Progenitor cell of endocrine pancreas (in vitro differentiated cells): ENCODE measurements at regions not wholly inside any gene's neighbourhood (a gene's known extent, or its start where the extent isn't known, plus 50 kb on each side); places are given as distances from the start of the nearest gene placed in this dataset.

Experiments used
- DNase-seq: peaks from one replicate; pipeline ENCODE4 v3.0.0; 2021; ENCODE audit warnings: low spot score; ENCODE audit not compliant: unreplicated experiment
- H3K27ac Mint-ChIP-seq: 2 replicates; pipeline ENCODE4 v1.8.0; 2021; ENCODE audit warnings: mild to moderate bottlenecking, moderate library complexity, mixed read lengths
- H3K27me3 Mint-ChIP-seq: 2 replicates; pipeline ENCODE4 v1.8.0; 2021; ENCODE audit warnings: mixed read lengths
- H3K36me3 Mint-ChIP-seq: 2 replicates; pipeline ENCODE4 v1.8.0; 2022; ENCODE audit warnings: mixed read lengths; ENCODE audit not compliant: insufficient read depth
- H3K4me1 Mint-ChIP-seq: 2 replicates; pipeline ENCODE4 v1.8.0; 2021; ENCODE audit warnings: low read depth, mixed read lengths
- H3K4me3 Mint-ChIP-seq: 2 replicates; pipeline ENCODE4 v1.8.0; 2021; ENCODE audit warnings: low read depth, mild to moderate bottlenecking, moderate library complexity, mixed read lengths
- H3K9me3 Mint-ChIP-seq: 2 replicates; pipeline ENCODE4 v1.8.0; 2021; ENCODE audit warnings: low read depth, mixed read lengths
- TF ChIP-seq, protein P1 (sequence below): fragments of 200-600 bp; sonication (generic); IDR thresholded peaks from one replicate; pipeline ENCODE4 v1.5.0; 2021; ENCODE audit warnings: antibody characterized with exemption, mild to moderate bottlenecking; ENCODE audit not compliant: unreplicated experiment

- Mint-ChIP-seq H3K36me3 (no peaks in the 10 kb centered on the region), H3K4me1 (no peaks in the 10 kb centered on the region), H3K4me3 (no peak overlapping the region), H3K27ac (no peak overlapping the region), H3K27me3 (no peaks in the 10 kb centered on the region), H3K9me3 (no peaks in the 10 kb centered on the region)
- TF ChIP-seq, protein P1, sequence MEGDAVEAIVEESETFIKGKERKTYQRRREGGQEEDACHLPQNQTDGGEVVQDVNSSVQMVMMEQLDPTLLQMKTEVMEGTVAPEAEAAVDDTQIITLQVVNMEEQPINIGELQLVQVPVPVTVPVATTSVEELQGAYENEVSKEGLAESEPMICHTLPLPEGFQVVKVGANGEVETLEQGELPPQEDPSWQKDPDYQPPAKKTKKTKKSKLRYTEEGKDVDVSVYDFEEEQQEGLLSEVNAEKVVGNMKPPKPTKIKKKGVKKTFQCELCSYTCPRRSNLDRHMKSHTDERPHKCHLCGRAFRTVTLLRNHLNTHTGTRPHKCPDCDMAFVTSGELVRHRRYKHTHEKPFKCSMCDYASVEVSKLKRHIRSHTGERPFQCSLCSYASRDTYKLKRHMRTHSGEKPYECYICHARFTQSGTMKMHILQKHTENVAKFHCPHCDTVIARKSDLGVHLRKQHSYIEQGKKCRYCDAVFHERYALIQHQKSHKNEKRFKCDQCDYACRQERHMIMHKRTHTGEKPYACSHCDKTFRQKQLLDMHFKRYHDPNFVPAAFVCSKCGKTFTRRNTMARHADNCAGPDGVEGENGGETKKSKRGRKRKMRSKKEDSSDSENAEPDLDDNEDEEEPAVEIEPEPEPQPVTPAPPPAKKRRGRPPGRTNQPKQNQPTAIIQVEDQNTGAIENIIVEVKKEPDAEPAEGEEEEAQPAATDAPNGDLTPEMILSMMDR = no peak
- no peak for DNase-seq
These were observed 52.8 kb upstream of the VWDE start for GRCh38 chr7:12456506-12456905.

GRCh38 chr7:12458520-12459131 lies 55.0 kb upstream of the VWDE start:
- Mint-ChIP-seq H3K27me3 (no peaks in the 10 kb centered on the region), H3K4me3 (no peak overlapping the region), H3K9me3 (no peaks in the 10 kb centered on the region), H3K36me3 (no peaks in the 10 kb centered on the region), H3K4me1 (no peaks in the 10 kb centered on the region), H3K27ac (no peak overlapping the region)
- TF ChIP-seq, protein P1 = peak; percentile 75
- no peak for DNase-seq

DNA sequence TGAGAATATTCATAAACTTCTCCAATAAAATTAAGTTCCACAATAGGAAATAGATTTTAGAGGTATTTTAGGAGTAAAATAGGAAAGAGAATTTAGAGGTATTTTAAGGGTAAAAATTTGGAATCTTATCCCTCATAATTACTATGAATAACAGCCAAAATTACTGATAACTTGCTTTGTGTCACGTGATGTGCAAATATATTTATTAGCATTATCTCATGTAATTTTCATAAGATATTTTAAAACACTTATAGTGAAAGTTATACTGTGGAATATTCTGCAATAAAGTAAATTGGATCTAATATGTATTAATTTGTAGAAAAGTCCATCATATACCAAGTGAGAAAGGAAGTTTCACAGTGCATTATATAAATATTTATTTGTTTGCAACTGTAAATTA lies 64.2 kb upstream of the VWDE start:
- H3K4me3 Mint-ChIP-seq = no peak overlapping the region
- H3K9me3 Mint-ChIP-seq = peaks cover 5% of the 10 kb centered on the region
- H3K27me3 Mint-ChIP-seq = no peaks in the 10 kb centered on the region
- TF ChIP-seq, protein P1 = no peak
- H3K36me3 Mint-ChIP-seq = no peaks in the 10 kb centered on the region
- no peak overlapping the region for H3K27ac Mint-ChIP-seq
- no peak for DNase-seq
- H3K4me1 Mint-ChIP-seq = no peaks in the 10 kb centered on the region

- Mint-ChIP-seq H3K4me1 (no peaks in the 10 kb centered on the region), H3K27me3 (no peaks in the 10 kb centered on the region), H3K36me3 (no peaks in the 10 kb centered on the region), H3K27ac (no peak overlapping the region), H3K9me3 (peaks cover 5% of the 10 kb centered on the region), H3K4me3 (no peak overlapping the region)
- DNase-seq = no peak
- TF ChIP-seq, protein P1 = no peak
These were observed 65.9 kb upstream of the VWDE start for GRCh38 chr7:12469568-12469967.

DNA sequence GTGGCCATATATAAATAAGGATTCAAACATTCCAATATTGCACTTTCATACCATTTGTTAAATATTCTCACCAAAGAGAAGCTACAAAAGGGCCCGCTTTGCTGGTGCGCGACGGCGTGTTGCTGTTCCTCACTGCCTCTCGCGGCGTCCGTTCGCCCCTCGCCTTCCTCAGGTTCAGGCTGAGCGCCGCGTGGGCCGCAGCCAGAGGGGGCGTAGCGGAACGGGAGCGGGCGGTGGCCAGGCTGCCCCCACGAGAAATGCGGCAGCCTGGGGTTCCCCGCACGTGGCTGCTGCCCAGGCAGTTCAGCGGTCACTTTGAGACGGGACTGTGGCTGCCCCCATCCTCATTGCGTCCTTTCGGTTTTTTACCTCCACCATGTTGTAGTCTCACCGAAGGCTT lies 67.3 kb upstream of the VWDE start:
- TF ChIP-seq, protein P1 = no peak
- Mint-ChIP-seq H3K4me3 (no peak overlapping the region), H3K9me3 (peaks cover 5% of the 10 kb centered on the region), H3K36me3 (no peaks in the 10 kb centered on the region), H3K4me1 (peaks cover 6% of the 10 kb centered on the region), H3K27me3 (no peaks in the 10 kb centered on the region), H3K27ac (no peak overlapping the region)
- DNase-seq = no peak
